NCI-H774 (cell line): ENCODE measurements at regions not wholly inside any gene's neighbourhood (a gene's known extent, or its start where the extent isn't known, plus 50 kb on each side); places are given as distances from the start of the nearest gene placed in this dataset.
"Not testable (repeated sequence)": the region's sequence is repeated elsewhere in the genome, so short reads cannot be mapped to it uniquely, and the experiment has no call there.

Source experiments
- DNase-seq: peaks from one replicate; lab custom pipeline; 2025; lab: John Stamatoyannopoulos, UW

DNA sequence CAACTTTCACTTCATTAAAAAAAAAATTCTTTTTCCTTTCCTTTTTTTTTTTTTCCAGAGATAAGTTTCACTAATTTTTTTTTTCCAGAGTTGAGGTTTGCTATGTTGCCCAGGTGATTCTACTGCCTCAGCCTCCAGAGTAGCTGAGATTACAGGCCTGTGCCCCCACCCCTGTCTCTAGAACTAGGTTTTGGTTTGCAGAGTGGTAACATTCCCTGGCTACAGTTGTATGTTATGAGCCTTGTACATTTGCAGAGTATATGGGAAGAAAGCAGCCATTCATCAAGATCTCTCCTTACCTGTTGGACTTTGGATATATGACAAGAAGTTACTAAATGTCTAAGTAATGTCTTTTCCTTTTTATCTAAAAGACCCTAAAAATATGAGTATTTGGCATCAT lies 298.4 kb downstream of the MYCN start:
- no peak for DNase-seq

- no peak for DNase-seq
Measured at GRCh38 chr2:16238001-16238761, 297.8 kb downstream of the MYCN start.

- DNase-seq, result no peak
Measured at GRCh38 chr2:16235747-16236146, 295.4 kb downstream of the MYCN start.

GRCh38 chr2:16235291-16235690 lies 294.9 kb downstream of the MYCN start:
- not testable (repeated sequence) for DNase-seq

- DNase-seq, result no peak
Measured at GRCh38 chr2:16228951-16229350, 288.6 kb downstream of the MYCN start.

DNA sequence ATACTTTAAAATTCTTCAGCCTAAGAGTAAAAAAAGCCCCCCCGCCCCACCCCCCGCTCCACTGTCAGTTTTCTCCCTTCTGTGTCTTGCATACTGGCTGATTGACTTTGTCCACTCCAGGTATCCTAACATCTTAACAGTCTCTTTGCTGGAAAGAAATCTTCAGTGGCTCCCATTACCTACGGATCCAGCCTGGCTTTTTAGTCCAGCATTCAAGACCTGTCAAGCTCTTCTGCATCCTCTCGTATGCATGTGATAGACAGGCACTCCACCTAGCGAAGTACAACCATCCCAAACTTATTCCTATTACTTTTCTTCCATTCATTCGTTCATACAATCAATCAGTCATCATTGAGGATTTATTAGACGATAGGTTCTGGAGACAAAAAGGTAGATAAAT lies 288.1 kb downstream of the MYCN start:
- no peak for DNase-seq

GRCh38 chr2:16227811-16228462 lies 287.6 kb downstream of the MYCN start:
- no peak for DNase-seq

- DNase-seq, result no peak
Measured at GRCh38 chr2:16226943-16227664, 286.8 kb downstream of the MYCN start.

DNA sequence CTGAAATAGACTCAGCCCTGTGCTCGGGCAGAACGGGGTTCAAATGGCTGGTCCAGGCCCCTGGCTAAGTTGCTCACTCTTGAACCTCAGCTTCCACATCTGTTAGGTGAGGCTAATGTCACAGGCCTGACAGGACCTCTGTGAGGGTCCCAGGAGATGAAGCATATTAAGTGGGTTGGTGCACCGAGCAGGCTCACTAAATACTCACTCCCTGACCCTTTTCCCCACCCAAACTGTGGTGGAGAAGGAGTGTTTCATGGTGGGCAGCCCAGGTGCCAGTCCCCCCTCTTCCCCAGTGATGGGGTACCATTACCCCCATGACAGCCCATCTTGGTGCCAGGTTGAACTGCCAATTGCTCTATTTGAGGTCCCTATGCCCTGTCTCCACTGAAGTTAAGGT lies 286.0 kb downstream of the MYCN start:
- DNase-seq, result no peak

DNA sequence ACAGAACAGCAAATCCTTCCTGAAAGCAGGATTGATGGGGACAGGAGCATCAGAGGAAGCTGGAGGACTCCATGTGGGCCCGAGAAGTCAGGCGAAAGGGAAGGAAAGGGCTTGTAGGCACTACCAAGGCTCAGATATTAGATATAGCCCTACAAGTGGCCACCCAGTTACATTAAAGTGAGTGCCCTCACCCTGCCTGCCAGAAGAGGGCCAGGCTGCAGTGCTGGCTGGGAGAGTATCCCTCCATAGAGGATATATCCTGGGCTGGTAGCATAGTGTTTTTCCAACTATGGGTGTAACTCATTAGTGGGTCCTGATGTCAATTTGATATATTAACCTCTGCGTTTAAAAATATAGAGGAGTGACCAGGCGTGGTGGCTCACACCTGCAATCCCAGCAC lies 285.2 kb downstream of the MYCN start:
- DNase-seq, result no peak

DNA sequence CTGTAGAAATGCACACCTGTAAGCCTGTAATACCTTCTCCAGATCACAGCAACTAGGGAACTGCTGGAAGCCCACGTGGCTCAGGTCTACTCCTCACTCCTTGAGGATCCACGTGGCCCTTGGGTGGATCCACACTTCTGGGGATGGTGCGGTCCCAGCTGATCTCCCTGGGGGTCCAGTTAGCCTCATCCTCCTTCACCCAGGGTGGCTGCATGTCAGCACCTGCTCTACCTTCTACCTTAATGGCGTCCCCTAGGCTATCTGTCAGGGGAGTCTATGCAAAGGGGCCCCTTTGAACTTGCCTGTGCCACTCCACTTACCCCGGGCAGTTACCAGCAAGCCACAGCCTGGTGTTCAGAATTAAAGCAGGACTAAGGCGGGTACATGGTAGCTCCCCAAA lies 284.7 kb downstream of the MYCN start:
- no peak for DNase-seq

DNA sequence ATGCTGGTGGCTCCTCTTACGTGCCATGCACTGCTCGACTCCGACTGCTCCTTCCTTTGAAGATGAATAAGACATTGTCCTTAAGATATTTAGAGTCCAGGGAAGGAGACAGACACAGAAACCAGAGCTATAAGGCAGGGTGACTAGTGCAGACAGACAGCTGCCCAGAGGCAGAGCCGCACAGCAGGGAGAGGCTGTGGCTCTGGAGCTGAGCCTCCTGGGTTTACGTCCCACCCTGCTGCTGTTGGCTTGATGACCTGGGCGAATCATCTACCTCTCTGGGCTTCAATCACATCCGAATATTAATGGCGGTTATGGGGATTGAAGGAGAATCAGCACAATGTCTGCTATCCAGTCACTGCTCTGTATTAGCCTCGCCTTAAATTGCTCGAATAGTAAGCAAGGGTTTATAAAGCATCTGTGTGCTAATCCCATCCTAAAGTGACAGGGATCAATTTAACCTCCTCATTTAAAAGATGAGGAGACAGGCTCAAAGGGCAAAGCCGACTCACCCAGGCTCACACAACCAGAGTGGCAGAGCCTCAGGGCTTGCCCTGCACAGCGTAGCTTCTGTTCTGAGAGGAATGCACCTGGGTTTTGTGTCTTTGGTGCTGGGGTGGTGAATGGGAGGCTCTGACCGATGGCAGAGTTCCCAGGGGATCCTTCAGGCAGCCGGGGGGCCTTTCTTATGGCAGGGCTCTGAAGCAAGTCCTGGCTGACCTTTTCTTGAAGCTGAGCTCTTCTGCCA lies 284.1 kb downstream of the MYCN start:
- no peak for DNase-seq

GRCh38 chr2:16223841-16224177 lies 283.5 kb downstream of the MYCN start:
- DNase-seq, result no peak

DNA sequence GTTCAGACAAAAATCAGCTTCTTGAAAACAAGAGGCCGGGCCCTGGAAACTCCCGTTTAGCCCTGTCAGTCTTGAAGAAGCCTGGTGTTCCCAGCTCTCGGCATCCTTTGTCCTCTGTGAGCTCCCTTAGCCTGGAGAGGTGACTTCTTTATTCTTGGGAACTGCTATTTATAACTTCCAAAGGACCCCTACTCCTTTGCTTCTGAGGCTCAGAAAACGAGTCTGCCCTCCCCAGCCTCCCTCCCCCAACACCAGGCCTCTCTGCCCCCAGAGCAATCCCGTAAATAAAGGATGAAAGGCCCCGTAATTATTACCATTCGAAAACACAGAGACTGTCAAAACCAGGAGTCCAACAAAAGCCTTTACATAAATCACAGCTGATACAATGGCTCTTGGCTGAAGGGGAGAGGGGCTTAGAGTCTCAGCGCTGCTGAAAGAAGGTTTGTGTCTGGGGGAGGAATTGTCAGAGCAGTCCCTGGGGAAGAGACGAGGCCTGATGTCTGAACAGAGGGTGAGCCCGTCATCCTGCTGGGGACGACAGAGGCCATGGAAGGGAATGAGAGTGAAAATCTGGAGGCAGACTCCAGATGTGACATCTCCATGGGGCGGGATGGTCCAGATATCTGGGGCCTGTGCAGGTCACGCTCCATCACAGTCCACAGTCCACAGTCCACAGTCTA lies 283.0 kb downstream of the MYCN start:
- DNase-seq, result no peak

GRCh38 chr2:16222326-16222725 lies 282.0 kb downstream of the MYCN start:
- DNase-seq, result no peak

DNA sequence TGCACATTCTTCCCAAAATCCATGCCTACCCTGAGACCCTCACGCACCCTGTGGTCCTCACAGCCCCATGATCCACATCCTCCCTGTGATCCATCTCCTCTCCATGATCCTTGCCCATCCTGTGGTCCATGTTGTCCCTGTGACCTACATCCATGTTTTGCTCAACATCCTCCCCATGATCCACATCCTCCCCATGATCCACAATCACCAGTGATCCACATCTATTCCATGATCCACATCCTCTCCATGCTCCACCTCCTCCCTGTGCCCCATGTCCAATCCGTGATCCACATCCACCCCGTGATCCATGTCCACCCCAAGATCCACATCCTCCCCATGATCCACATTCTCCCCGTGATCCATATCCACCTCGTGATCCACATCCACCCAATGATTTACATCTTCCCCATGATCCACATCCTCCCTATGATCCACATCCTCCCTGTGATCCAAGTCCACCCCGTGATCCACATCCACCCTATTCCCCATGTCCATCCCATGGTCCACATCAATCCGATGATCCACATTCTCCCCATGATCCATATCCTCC lies 281.2 kb downstream of the MYCN start:
- DNase-seq, result no peak

- DNase-seq, result no peak
Measured at GRCh38 chr2:16219292-16219975, 279.1 kb downstream of the MYCN start.

DNA sequence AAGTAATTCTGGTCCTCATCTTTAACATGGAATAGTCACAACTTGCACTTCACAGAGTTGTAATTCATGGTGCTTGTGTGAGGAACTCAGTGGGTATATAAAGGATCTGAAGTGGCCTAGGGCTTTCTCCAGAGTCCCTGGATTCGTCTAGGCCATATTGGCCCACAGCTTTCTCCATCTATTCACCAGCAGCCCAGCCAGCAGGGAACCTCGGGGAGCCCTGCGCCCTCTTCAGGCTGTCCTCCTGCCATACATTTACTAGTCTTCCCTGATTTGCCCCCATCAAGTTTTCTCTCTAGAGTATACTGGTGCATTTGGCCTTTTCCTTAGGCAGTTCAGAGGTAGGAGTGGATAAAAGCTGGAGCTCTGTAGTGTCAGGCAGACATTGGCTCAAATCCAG lies 278.3 kb downstream of the MYCN start:
- DNase-seq, result no peak

- DNase-seq, result no peak
Measured at GRCh38 chr2:16218161-16218560, 277.8 kb downstream of the MYCN start.

DNA sequence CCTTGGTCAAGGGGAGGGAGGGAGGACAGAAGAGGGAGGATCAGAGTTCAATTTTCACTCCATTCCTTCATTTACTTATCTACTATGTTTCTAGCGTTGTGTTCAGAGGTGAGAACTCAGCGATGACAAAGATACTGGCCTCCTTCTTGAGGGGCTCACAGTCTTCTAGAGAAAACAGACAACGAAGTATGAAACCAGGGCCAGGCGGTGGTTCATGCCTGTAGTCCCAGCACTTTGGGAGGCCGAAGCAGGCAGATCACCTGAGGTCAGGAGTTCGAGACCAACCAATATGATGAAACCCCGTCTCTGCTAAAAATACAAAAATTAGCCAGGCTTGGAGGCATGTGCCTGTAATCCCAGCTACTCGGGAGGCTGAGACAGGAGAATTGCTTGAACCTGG lies 277.4 kb downstream of the MYCN start:
- not testable (repeated sequence) for DNase-seq

GRCh38 chr2:16217291-16217690 lies 276.9 kb downstream of the MYCN start:
- DNase-seq, result no peak
